SK-N-DZ (cell line): ENCODE measurements at regions not wholly inside any gene's neighbourhood (a gene's known extent, or its start where the extent isn't known, plus 50 kb on each side); places are given as distances from the start of the nearest gene placed in this dataset.

Experiments used
- DNase-seq: peaks from one replicate; pipeline ENCODE4 v3.0.0-alpha.2; 2015; ENCODE audit warnings: low spot score

GRCh38 chrX:8971116-8971515 is 62.8 kb downstream of the FAM9B start:
- DNase-seq: peak; percentile 44

GRCh38 chrX:8969378-8969777 is 64.5 kb downstream of the FAM9B start:
- DNase-seq: no peak

DNA sequence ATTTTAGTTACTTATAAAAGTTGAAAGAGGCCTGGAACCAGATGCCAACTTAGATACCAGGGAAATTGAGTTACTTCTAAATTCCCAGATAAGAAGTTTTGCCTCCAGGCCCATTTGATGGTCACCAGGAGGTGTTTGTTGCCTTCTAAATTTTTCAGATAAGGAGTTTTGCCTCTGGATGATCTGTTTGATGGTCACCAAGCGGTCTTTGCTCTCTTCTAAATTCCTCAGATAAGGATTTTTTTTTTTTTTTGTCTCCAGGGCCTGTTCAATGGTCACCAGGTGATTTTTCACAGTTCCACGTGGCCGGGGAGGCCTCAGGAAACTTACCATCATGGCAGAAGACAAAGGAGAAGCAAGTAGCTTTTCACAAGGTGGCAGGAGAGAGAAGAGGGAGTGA is 66.5 kb downstream of the FAM9B start:
- no peak for DNase-seq

GRCh38 chrX:8960957-8961468 is 72.9 kb downstream of the FAM9B start:
- no peak for DNase-seq

DNA sequence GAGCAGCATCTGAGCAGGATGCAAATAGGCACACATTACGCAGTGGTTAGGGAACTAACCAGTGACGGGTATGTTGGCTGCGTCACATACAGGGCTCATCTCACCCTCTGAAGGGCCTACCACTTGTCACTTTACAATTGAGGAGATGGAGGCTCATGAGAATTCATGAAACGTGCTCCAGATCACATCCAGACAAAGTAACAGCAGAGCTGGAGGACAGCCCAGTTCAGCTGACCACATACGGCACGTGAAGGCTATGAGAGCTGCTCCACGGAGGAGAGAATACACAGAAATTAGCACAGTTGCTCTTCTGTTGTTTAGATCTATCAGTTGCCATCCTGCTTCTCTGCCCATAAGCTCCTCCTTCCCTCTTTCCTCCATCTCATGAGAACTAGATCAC is 78.4 kb downstream of the FAM9B start:
- DNase-seq: no peak

GRCh38 chrX:8946563-8946962 is 87.4 kb downstream of the FAM9B start:
- DNase-seq: no peak

DNA sequence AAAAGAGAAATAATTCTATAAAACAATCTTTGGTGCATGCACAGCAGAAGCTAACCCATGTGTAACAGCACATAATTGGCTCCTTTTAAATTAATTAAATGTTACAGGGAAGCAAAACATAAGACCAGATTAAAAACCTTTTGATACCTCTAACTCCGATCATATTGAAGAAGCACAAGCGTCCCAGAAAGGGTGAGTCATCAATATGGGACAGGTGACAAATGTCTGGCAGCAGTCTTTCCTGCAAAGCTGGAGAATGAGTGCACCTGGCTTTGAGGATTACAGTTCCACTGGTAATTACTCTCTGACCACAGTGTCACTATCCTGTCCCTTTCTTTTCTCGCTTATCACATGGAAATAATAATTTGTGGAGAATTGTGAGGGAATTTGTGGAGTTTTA is 94.6 kb downstream of the FAM9B start:
- no peak for DNase-seq

DNA sequence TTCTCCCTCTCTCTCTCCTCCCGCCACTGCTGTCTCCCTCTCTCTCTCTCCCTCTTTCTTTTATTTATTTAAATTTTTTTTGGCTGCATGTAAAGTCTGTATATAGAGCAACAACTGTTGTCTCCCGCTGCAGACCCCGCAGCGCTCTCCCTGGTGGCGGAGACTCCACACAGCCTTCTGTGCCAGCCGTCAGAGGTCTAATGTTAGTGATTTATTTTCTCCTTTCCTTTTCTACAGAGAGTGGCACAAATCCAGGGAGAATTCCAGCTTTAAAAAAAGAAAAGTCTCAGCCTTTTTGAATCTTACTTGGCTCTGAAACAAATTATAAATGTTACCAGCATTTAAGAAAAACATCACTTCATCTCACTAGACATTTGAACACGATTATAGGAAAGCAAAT is 106.2 kb downstream of the FAM9B start:
- DNase-seq: no peak

DNA sequence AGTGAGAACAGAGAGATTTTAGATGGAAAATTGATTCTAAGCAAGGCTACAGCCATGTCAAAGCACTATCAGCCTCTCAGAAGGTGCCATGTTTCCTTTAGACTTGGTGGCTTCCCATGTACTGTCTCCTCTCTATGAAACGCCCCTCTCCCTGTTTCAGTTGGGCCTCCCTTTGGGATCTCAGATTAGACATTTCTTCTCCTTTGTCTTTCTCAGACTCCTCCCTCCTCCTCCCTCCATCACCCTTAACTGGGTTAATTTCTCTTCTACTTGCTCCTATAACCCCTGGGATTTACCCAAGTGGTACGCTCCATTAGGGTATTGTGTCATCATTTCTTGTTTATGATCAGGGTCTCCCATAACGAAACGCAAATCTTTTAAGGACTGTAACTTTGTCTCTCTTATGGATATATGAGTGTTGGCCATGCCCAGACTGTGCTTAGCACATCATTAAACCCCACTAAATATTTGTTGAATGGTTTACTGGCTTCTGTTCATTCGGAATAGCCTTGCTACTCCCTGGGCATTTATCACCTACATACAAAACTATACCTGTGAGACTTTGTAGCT is 106.8 kb downstream of the FAM9B start:
- no peak for DNase-seq

DNA sequence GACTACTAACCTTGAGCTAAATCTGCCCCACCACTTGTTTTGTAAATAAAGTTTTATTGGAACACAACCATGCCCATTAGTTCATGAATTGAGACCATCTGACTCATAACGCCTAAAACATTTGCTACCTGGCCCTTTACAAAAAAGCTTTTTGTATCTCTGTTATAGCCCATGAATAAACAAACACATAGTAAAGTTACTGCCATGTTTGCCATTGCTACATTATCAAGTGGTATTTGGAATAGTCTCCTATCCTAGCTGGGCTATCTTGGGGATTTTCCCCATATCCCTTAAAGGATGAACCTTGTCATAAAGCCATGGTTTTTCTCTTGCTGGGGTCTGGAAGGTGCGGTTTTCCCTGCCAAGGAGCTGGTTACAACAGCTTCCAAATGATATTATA is 112.3 kb downstream of the FAM9B start:
- DNase-seq: no peak

DNA sequence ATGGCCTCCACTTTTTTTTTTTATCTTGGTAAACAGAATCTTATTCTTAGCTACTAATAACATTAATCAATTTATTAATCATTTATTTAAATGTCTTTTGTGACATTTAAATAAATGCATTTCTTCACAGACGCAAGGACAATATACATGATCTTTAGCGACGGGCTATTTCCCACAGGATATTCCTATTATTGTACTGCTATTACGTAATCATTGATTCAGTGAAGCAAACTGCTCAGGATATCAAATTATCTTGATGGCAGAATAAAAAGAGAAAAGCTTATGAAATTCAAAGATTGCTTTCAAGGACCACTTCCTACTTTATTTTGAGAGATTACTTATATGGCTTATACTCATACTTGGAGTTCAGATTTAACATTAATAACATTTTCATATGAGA is 114.1 kb downstream of the FAM9B start:
- DNase-seq: no peak

DNA sequence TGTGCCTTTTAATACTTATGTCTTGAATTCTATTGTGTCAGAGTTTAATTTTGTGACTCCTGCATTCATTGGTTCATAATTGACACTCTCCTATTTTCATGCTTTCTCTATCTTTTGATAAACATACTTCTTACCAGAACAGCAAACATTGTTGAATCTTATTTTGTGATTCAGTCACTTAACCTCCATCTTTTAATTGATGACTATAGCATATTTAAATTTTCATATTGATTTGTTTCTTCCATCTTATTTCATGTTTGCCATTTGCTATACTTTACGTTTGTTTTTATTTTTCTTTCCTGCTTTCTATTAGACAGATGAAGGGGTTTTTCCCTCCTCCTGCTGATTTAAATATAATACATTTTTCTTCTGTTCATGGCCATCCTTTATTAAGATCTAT is 115.5 kb upstream of the FAM9A start:
- no peak for DNase-seq

- DNase-seq: no peak
These were observed 113.5 kb upstream of the FAM9A start for GRCh38 chrX:8914681-8915080.

DNA sequence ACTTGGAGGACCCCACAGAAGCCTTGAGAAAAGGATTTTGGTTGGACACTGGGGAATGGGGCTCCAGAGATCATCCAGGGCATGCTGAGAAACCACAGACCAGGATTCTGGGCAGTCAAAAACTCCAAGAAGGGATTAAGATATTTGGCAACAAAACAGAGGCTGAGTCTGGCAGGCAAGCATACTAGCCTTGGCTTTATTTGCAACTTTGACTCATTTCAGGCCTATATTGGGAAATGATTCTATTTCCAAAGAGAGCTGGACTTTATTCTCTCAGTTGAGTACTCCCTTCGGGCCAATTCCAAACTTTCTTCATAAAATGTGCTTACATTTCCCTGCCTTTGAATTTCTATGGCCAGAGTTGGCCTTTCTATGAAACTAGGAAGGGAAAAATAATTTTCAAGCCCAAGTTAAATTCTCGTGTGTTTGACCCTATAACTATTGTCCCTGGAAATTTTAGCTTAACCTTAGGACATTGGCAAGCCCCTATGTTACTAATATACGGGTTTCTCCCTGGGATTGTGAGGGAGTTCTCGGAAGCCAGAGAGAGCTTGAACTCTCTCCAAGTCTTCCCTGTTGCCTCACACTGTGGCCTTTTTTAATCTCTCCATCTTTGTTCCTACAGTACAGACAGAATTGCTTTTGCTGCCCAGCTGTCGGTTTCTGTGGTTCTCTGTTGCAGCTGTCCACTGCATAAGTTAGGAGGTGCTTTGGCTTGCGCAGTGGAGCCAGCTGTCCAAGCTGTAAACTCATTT is 112.6 kb upstream of the FAM9A start:
- no peak for DNase-seq

DNA sequence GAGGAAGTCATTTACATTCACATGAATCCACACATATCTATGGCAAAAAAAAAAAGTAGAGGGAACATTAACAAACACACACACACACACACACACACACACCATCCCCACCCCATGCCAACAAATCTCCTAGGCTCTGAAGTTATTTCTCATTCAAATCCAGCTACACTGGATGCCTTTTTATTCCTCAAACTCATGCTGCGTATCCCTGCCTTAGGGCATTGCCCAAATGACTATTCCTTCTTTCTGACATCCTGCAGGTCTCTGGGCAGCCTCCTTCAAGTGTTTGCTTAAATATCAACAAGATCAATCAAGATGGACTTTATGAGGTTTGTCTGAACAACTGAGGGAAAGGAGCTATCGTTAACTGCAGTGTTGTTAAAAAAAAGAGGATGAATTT is 106.5 kb upstream of the FAM9A start:
- DNase-seq: no peak

GRCh38 chrX:8906299-8906938 is 105.2 kb upstream of the FAM9A start:
- DNase-seq: no peak

- no peak for DNase-seq
These were observed 96.1 kb upstream of the FAM9A start for GRCh38 chrX:8897259-8897658.

DNA sequence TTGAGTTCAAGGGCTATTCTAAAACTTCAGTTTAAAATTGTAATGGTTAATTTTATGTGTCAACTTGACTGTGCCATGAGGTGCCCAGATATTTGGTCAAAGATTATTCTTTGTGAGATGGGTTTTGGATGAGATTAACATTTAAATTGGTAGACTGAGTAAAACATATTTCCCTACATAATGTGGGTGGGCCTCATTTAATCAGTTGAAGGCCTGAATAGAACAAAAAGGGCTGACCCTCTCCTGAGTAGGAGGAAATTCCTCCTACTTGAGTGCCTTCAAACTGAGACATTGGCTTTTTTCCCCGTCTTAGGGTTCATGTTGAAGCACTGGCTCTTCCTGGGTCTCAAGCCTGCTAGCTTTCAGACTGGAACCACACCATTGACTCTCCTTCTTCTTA is 89.6 kb upstream of the FAM9A start:
- DNase-seq: no peak

GRCh38 chrX:8887004-8887403 is 85.8 kb upstream of the FAM9A start:
- no peak for DNase-seq

DNA sequence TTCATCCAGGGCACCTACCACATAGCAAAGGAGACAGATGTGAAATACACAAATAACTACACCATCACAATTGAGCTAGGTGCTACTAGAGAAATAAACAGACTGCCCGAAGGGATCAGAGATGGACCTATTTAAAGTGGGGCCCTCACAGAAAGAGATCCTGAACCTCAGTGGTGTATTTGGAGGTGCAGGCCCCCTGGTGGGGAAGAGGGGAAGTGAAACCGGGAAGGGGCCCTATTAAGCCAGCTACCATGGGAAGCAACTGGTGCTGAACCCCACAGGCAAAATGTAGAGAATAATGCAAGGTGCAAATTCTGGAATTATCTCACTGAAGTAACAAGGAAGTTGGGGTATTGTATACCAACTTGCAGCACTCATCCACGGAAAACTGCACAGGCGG is 78.6 kb upstream of the FAM9A start:
- DNase-seq: no peak

DNA sequence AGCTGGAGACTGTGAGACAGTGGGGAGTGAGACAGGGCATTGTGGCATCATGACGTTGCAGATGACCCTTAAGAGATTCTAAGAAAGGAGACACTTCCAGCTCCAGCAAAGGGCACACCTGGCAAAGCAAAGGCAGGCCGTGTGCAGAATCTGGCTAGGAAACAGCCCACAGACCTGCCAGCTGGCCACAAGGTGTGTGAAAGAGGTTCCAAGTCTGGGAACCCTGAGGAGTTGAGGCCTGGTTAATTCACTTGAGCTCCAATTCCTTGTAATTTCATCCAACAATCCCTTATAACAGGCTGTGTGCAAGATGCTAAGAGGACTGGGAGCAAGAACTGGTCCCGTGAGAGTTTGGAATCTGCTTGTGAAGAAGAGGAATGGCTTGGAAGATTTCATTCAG is 72.8 kb upstream of the FAM9A start:
- no peak for DNase-seq

GRCh38 chrX:8873102-8873501 is 71.9 kb upstream of the FAM9A start:
- peak; percentile 6 for DNase-seq

DNA sequence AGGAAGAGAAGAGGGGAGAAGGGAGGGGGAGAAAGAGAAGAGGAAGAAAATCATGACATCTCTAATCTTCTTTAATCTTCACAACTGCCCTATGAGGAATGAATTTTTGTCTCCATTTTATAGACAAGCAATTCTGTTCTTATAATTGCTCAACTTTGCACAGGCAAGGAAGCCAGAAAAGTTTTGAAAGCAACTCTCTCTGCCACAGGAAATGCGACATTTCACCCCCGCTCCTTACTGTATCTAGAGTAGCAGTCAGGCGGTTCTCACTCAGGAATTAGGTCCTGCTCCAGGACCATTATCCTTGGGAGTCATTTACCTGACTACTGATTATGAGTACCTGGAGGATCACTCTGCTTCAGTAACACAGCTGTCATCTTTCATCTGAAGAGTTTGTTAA is 69.2 kb upstream of the FAM9A start:
- DNase-seq: no peak
